Lower leg skin (tissue), 4 donors: ENCODE measurements at regions not wholly inside any gene's neighbourhood (a gene's known extent, or its start where the extent isn't known, plus 50 kb on each side); places are given as distances from the start of the nearest gene placed in this dataset.

Experiments
- DNase-seq, 2 donors: peaks; one replicate each; pipeline ENCODE4 v3.0.0-alpha.2; 2019; ENCODE audit warnings: low spot score in 2 of 2
- H3K4me3 ChIP-seq: fragments of 200-600 bp; sonication (generic); 2 replicates; pipeline ENCODE4 v1.5.1; 2017; ENCODE audit warnings: mild to moderate bottlenecking, low read depth; ENCODE audit not compliant: poor library complexity, severe bottlenecking
- POLR2A ChIP-seq, 2 donors: fragments of 450-650 bp; IDR thresholded peaks; one replicate each; pipeline ENCODE4 v1.6.1; 2016 to 2017; ENCODE audit warnings: antibody characterized with exemption in 2 of 2, mild to moderate bottlenecking in 1 of 2, moderate library complexity in 1 of 2
- WGBS, 2 donors: methylation state at CpG; one replicate each; pipeline ENCODE4 v1.1.5; 2018; 5-methylcytosine and 5-hydroxymethylcytosine counted together
- intact Hi-C: fragments of 100-400 bp; cut with DNase I; formaldehyde crosslinking; loops from one replicate; pipeline ENCODE4 v1.15.0; 2023; ENCODE audit warnings: low total_unique reads
- TF ChIP-seq, protein P1 (sequence below), 3 donors: fragments of 450-650 bp; IDR thresholded peaks; one replicate each; pipeline ENCODE4 v1.5.1; 2016; ENCODE audit warnings: antibody characterized with exemption in 3 of 3, mild to moderate bottlenecking in 3 of 3, moderate library complexity in 2 of 3

DNA sequence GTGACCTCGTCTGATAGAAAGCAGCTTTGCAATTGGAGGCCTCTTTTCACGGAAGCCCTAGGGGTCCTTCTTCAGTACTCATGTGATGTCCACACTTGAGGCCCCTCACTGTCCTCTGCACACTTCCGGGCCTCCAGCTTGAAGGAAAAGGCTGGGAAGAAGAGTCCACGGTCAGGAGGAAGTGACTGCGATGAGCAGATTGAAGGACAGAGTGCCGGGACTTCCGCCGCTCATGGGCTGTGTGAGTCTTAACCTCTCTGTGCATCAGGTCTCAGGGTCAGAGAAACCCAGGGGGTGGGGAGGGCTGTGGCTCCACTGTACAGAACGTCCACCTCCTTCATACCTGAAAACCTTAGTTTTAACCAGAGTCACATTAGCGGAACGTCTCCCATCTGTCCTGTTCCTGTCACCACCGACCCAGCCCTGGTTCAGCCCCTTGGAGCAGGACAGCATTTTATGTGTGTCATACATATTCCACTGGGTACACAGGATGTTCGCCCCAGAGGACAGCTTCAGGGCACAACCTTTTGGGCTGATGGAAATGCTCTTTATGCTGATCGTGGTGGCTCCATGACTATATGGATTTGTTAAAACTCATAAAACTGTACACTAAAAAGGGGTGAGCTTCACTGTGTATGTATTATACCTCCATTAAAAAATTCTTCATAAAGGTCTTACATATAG lies 51.0 kb upstream of the SORCS2 start:
- no peak for TF ChIP-seq POLR2A (IDR thresholded peaks at IDR 0.05)
- TF ChIP-seq, protein P1, sequence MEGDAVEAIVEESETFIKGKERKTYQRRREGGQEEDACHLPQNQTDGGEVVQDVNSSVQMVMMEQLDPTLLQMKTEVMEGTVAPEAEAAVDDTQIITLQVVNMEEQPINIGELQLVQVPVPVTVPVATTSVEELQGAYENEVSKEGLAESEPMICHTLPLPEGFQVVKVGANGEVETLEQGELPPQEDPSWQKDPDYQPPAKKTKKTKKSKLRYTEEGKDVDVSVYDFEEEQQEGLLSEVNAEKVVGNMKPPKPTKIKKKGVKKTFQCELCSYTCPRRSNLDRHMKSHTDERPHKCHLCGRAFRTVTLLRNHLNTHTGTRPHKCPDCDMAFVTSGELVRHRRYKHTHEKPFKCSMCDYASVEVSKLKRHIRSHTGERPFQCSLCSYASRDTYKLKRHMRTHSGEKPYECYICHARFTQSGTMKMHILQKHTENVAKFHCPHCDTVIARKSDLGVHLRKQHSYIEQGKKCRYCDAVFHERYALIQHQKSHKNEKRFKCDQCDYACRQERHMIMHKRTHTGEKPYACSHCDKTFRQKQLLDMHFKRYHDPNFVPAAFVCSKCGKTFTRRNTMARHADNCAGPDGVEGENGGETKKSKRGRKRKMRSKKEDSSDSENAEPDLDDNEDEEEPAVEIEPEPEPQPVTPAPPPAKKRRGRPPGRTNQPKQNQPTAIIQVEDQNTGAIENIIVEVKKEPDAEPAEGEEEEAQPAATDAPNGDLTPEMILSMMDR (IDR thresholded peaks at IDR 0.05), result no peak
- no peak overlapping the region for H3K4me3 ChIP-seq
- WGBS, 2 donors, result 83 to 90% methylated on average over 14 of the region's 14 CpGs
- no peak for DNase-seq
- intact Hi-C loops, result no loop called here

GRCh38 chr4:7140692-7141069 lies 51.7 kb upstream of the SORCS2 start:
- TF ChIP-seq POLR2A (IDR thresholded peaks at IDR 0.05), result no peak
- TF ChIP-seq, protein P1 (IDR thresholded peaks at IDR 0.05), result no peak
- intact Hi-C loops, result no loop called here
- H3K4me3 ChIP-seq, result no peak overlapping the region
- WGBS, 2 donors, result 79 to 91% methylated on average over 7 of the region's 8 CpGs
- no peak for DNase-seq

DNA sequence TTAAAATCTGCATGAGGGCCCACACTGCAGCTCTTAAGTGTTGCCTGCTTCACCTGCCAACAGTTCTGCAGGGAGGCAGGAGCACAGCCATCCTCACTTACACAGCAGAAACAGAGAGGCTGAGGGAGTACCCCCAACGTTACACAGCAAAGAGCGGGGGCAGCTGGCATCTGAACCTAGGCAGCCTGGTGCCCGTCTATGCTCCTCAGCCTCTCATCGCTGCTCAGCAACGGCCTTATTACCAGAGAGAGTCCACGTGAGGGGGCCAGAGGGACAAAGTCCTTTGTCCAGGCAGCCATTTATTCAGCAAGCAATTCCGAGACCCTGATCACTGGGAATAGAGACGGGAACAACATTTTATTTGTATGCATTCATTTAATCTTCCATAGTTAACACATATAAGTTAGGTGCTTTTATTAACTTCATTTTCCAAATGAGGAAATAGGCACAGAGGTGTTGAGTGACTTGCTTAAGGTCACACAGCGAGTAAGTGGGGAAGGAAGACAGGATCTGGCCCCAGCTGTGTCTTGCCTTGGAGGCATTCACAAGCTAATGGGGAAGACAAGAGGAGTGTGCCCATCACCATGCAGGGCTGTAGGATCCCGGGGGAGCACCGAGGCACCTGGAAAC lies 52.2 kb upstream of the SORCS2 start:
- H3K4me3 ChIP-seq, result no peak overlapping the region
- intact Hi-C loops, result no loop called here
- WGBS, 2 donors, result 86% methylated on average over 11 of the region's 11 CpGs
- no peak for DNase-seq
- TF ChIP-seq, protein P1 (IDR thresholded peaks at IDR 0.05), result no peak
- TF ChIP-seq POLR2A (IDR thresholded peaks at IDR 0.05), result no peak

- WGBS, 2 donors, result 76 to 84% methylated on average over 12 of the region's 12 CpGs
- DNase-seq, result no peak
- intact Hi-C loops, result no loop called here
- TF ChIP-seq, protein P1 (IDR thresholded peaks at IDR 0.05), result no peak
- TF ChIP-seq POLR2A (IDR thresholded peaks at IDR 0.05), result no peak
- H3K4me3 ChIP-seq, result no peak overlapping the region
These were observed 53.0 kb upstream of the SORCS2 start for GRCh38 chr4:7139167-7139982.

DNA sequence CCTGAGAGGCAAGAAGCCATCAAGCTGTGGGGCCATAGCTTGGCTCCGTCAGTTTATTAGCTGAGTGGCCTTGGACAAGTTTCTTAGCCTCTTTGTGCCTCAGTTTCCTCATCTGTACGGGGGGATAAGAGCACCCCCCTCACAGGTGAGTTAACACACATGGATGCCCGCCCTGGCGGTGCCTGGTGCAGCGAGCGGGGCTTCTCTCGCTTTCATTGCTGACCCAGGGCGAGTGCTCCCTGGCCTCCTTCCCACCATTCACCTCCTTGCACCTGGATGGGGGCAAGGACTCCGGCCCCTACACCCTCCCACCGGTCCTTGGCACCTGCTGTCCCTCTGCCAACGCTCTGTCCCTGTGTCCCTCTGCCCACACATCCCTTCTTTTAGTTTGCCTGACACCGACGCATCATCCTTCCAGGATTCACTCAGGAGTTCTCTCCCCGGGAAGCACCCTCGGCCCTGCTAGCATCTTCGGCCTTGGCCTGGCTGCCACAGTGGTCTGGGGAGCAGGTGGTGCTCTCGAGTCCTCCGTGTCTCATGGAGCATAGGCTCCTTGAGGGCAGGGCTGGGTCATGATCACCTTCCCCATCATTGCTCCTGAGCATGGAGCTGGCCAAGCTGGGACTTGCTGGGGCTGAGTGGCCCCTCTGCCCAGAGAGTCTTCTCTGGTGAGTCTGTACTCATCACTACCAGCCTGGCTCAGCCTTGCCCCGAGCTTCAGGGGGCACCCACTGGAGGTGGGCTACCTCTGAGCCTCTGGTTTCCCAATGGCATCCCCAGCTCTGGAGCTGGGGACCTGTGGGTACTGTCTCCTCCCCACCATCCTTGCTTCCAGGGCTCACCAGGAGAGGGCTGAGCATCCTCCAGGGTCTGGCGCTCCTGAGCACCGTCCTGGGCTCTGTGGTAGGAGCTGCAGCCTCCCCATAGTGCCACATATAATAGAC lies 53.8 kb upstream of the SORCS2 start:
- intact Hi-C loops, result no loop called here
- 83 to 86% methylated on average over 21 of the region's 21 CpGs for whole genome bisulfite sequencing, 2 donors
- no peak overlapping the region for H3K4me3 ChIP-seq
- TF ChIP-seq, protein P1 (IDR thresholded peaks at IDR 0.05), result no peak
- no peak for TF ChIP-seq POLR2A (IDR thresholded peaks at IDR 0.05)
- no peak for DNase-seq
